Immature natural killer cell (primary cell): ENCODE measurements at regions not wholly inside any gene's neighbourhood (a gene's known extent, or its start where the extent isn't known, plus 50 kb on each side); places are given as distances from the start of the nearest gene placed in this dataset.
"Not testable (repeated sequence)": the region's sequence is repeated elsewhere in the genome, so short reads cannot be mapped to it uniquely, and the experiment has no call there.

Experiments
- DNase-seq, 3 donors: peaks; one replicate each; pipeline ENCODE4 v3.0.0; 2022; ENCODE audit warnings: mixed read lengths in 1 of 3
- H3K27ac Mint-ChIP-seq, 6 donors: one replicate each; pipeline ENCODE4 v1.8.0; 2020; ENCODE audit warnings: mixed read lengths in 6 of 6, mild to moderate bottlenecking in 5 of 6, inconsistent platforms in 4 of 6, moderate library complexity in 3 of 6
- H3K27me3 Mint-ChIP-seq, 3 donors: one replicate each; pipeline ENCODE4 v1.8.0; 2020 to 2021; ENCODE audit warnings: low read depth in 3 of 3, mild to moderate bottlenecking in 3 of 3, mixed read lengths in 3 of 3, moderate library complexity in 3 of 3, inconsistent platforms in 1 of 3
- H3K36me3 Mint-ChIP-seq, 3 donors: one replicate each; pipeline ENCODE4 v1.8.0; 2020; ENCODE audit warnings: mixed read lengths in 3 of 3, inconsistent platforms in 2 of 3, mild to moderate bottlenecking in 2 of 3
- H3K4me1 Mint-ChIP-seq, 2 donors: one replicate each; pipeline ENCODE4 v1.8.0; 2020; ENCODE audit warnings: inconsistent platforms in 2 of 2, mild to moderate bottlenecking in 2 of 2, mixed read lengths in 2 of 2, moderate library complexity in 1 of 2
- H3K4me3 Mint-ChIP-seq, 5 donors: one replicate each; pipeline ENCODE4 v1.8.0; 2020; ENCODE audit warnings: mild to moderate bottlenecking in 5 of 5, mixed read lengths in 5 of 5, inconsistent platforms in 3 of 5, moderate library complexity in 3 of 5
- H3K9me3 Mint-ChIP-seq, 6 donors: one replicate each; pipeline ENCODE4 v1.8.0; 2020; ENCODE audit warnings: mild to moderate bottlenecking in 6 of 6, mixed read lengths in 6 of 6, inconsistent platforms in 4 of 6, moderate library complexity in 3 of 6

DNA sequence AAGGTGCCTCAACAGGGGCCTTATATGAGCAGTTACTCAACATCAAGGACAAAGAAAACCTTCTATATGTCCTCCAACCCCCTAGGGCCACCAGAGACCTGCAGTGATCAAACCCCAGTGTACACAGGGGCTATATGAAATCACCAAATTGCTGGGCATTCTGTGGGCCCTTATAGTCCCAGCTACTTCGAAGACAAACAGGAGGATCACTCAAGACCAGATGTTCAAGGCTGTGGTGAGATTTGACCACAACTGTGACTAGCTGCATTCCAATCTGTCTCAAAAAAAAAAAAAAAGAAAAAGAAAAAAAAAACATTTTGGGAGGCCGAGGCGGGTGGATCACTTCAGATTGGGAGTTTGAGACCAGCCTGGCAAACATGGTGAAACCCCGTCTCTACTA, 51.0 kb upstream of the PRB2 start:
- Mint-ChIP-seq H3K9me3 (no peaks in the 10 kb centered on the region), H3K4me1 (no peaks in the 10 kb centered on the region), H3K36me3 (peaks cover 0 to 3% (median 0%) of the 10 kb centered on the region in 3 donors), H3K27me3 (peaks cover 0 to 7% (median 2%) of the 10 kb centered on the region in 3 donors), H3K27ac (no peak overlapping the region), H3K4me3 (no peak overlapping the region)
- DNase-seq = no peak

GRCh38 chr12:11457996-11458645, 62.8 kb upstream of the PRB2 start:
- peaks cover 1 to 4% (median 2%) of the 10 kb centered on the region in 3 donors for H3K27me3 Mint-ChIP-seq
- no peaks in the 10 kb centered on the region for H3K36me3 Mint-ChIP-seq
- no peak overlapping the region for H3K27ac Mint-ChIP-seq
- no peak for DNase-seq
- no peaks in the 10 kb centered on the region for H3K4me1 Mint-ChIP-seq
- H3K9me3 Mint-ChIP-seq = no peaks in the 10 kb centered on the region
- no peak overlapping the region for H3K4me3 Mint-ChIP-seq

GRCh38 chr12:11460343-11461023, 65.1 kb upstream of the PRB2 start:
- no peaks in the 10 kb centered on the region for H3K9me3 Mint-ChIP-seq

DNA sequence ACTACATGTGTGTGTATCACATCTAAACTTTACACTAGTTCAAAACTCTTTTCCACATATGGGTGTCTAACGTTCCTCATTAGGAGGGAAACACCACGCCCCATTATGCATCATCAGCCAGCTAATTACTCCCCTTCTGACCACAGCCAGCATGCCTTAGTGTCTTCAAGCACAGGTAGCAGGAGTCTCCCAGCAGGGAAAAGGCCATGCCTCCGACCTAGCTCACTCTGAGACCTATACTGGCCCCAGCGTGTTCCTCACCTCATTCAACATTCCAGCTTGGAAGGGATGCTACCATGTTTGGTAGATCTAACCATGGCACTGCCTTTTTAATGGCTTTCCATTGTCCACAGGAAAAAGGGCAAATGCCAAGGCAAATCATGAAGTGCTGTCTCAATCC, 66.1 kb upstream of the PRB2 start:
- Mint-ChIP-seq H3K4me1 (no peaks in the 10 kb centered on the region), H3K9me3 (no peaks in the 10 kb centered on the region), H3K4me3 (no peak overlapping the region), H3K36me3 (no peaks in the 10 kb centered on the region), H3K27me3 (peaks cover 1 to 6% (median 5%) of the 10 kb centered on the region in 3 donors), H3K27ac (no peak overlapping the region)
- no peak for DNase-seq

More at GRCh38 chr12:11460343-11461023, 65.1 kb upstream of the PRB2 start:
- DNase-seq = no peak
- Mint-ChIP-seq H3K4me1 (no peaks in the 10 kb centered on the region), H3K4me3 (no peak overlapping the region), H3K36me3 (no peaks in the 10 kb centered on the region), H3K27me3 (peaks cover 0 to 4% (median 1%) of the 10 kb centered on the region in 3 donors), H3K27ac (no peak overlapping the region)

DNA sequence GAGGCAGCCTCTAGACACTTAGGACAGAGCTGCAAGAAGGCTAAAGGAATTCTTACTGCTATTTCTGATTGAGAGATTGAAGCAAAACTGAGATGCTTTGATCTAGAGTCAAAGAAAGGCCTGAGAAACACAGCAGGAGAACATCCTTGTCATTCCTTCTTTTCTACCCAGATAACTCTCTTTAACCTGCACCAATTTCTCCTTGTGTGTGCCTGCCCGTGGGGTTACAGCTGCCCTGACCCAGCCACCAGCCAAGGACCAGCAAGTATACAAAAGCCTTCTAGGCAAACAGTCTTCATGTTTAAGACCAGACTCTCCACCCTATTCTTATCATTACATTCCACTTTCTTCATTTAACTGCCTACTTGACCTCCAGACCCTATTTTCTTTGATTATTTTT, 81.7 kb upstream of the PRB2 start:
- no peaks in the 10 kb centered on the region for H3K4me1 Mint-ChIP-seq
- H3K9me3 Mint-ChIP-seq = peaks cover 0 to 1% (median 0%) of the 10 kb centered on the region in 6 donors
- no peak for DNase-seq
- H3K36me3 Mint-ChIP-seq = peaks cover 0 to 4% (median 0%) of the 10 kb centered on the region in 3 donors
- H3K27me3 Mint-ChIP-seq = peaks cover 0 to 2% (median 1%) of the 10 kb centered on the region in 3 donors
- no peak overlapping the region for H3K27ac Mint-ChIP-seq
- no peak overlapping the region for H3K4me3 Mint-ChIP-seq

GRCh38 chr12:11482955-11483354, 87.6 kb upstream of the PRB2 start:
- DNase-seq = no peak
- Mint-ChIP-seq H3K9me3 (no peaks in the 10 kb centered on the region), H3K27ac (no peak overlapping the region), H3K4me1 (peaks cover 4 to 7% of the 10 kb centered on the region in 2 donors), H3K36me3 (peaks cover 0 to 4% (median 0%) of the 10 kb centered on the region in 3 donors), H3K4me3 (no peak overlapping the region), H3K27me3 (peaks cover 2 to 4% (median 3%) of the 10 kb centered on the region in 3 donors)

GRCh38 chr12:11486623-11487444, 91.5 kb upstream of the PRB2 start:
- Mint-ChIP-seq H3K36me3 (peaks cover 0 to 2% (median 0%) of the 10 kb centered on the region in 3 donors), H3K27ac (no peak overlapping the region), H3K4me3 (no peak overlapping the region), H3K4me1 (peaks cover 4 to 7% of the 10 kb centered on the region in 2 donors), H3K27me3 (peaks cover 1 to 5% (median 3%) of the 10 kb centered on the region in 3 donors), H3K9me3 (no peaks in the 10 kb centered on the region)
- peak; percentile 65 to 80 (median 76) for DNase-seq

DNA sequence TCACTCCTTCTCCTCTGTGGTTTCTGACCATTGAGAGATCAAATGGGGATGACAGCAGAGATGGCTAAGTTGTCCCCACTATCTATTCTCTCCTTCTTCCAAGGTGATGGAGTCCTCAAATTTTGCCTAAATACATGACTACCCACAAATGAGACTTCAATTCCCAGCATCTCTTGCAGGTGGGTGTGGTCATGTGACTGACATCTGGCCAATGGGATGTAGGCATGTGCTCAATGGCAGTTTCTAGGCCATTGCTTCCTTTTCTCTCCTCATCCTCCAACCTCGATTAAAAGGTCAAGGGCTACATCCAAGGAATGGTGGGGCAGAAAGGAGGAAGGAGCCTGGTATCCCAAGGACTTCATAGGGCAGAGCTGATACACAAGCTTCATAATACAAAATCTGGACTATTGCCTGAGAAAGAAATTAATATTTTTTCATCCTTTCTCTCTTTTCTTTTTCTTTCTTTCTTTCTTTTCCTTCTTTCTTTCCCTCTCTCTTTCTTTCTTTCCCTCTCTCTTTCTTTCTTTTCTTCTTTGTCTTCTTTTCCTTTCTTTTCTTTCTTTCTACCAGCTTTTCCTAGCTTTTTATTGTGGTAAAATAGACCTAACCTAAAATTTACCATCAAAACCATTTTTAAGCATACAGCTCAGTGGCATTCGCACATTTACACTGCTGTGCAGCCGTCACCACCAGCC, 100.9 kb upstream of the PRB2 start:
- H3K36me3 Mint-ChIP-seq = no peaks in the 10 kb centered on the region
- peaks cover 13 to 20% (median 17%) of the 10 kb centered on the region in 3 donors for H3K27me3 Mint-ChIP-seq
- DNase-seq = no peak
- H3K9me3 Mint-ChIP-seq = peaks cover 0 to 3% (median 0%) of the 10 kb centered on the region in 6 donors
- no peak overlapping the region for H3K4me3 Mint-ChIP-seq
- peaks cover 8 to 9% of the 10 kb centered on the region in 2 donors for H3K4me1 Mint-ChIP-seq
- H3K27ac Mint-ChIP-seq = no peak overlapping the region

DNA sequence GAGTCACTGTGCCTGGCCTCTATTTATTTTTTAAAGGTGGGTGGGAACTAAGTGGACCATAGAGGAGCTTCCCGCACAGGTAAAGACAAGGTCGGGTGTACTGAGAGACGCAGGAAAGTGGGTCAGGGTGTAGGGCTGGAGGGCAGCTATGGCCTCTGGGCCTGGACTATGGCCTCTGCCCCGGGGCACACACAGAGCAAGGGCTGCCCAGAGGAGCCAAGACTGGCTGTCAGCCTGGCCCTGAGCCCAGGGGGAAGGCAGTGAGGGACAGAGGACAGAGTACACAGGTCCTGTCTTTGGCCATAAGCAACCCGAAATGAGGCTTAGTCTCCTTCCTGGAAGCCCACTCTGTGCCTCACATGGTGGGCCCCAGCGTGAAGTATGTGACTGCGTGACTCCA, 102.1 kb upstream of the PRB2 start:
- DNase-seq = no peak
- H3K36me3 Mint-ChIP-seq = no peaks in the 10 kb centered on the region
- peaks cover 9 to 20% (median 15%) of the 10 kb centered on the region in 3 donors for H3K27me3 Mint-ChIP-seq
- H3K9me3 Mint-ChIP-seq = peaks cover 0 to 3% (median 0%) of the 10 kb centered on the region in 6 donors
- H3K4me1 Mint-ChIP-seq = peaks cover 8 to 11% of the 10 kb centered on the region in 2 donors
- no peak overlapping the region for H3K27ac Mint-ChIP-seq
- H3K4me3 Mint-ChIP-seq = no peak overlapping the region

GRCh38 chr12:11497995-11498394, 102.6 kb upstream of the PRB2 start:
- no peak for DNase-seq
- peaks cover 8 to 11% of the 10 kb centered on the region in 2 donors for H3K4me1 Mint-ChIP-seq
- H3K36me3 Mint-ChIP-seq = no peaks in the 10 kb centered on the region
- H3K4me3 Mint-ChIP-seq = no peak overlapping the region
- H3K9me3 Mint-ChIP-seq = peaks cover 0 to 3% (median 0%) of the 10 kb centered on the region in 6 donors
- peaks cover 9 to 24% (median 12%) of the 10 kb centered on the region in 3 donors for H3K27me3 Mint-ChIP-seq
- H3K27ac Mint-ChIP-seq = no peak overlapping the region

- Mint-ChIP-seq H3K4me1 (peaks cover 8 to 11% of the 10 kb centered on the region in 2 donors), H3K27me3 (peaks cover 8 to 24% (median 10%) of the 10 kb centered on the region in 3 donors)
- H3K27ac Mint-ChIP-seq, H3K36me3 Mint-ChIP-seq, H3K9me3 Mint-ChIP-seq, DNase-seq, H3K4me3 Mint-ChIP-seq: not testable (repeated sequence)
These were observed 103.2 kb upstream of the PRB2 start for GRCh38 chr12:11498574-11498973.

GRCh38 chr12:11499806-11500187, 104.4 kb upstream of the PRB2 start:
- Mint-ChIP-seq H3K9me3 (peaks cover 0 to 5% (median 0%) of the 10 kb centered on the region in 6 donors), H3K36me3 (no peaks in the 10 kb centered on the region), H3K27ac (no peak overlapping the region), H3K4me3 (no peak overlapping the region), H3K27me3 (peaks cover 7 to 25% (median 10%) of the 10 kb centered on the region in 3 donors), H3K4me1 (peaks cover 8 to 11% of the 10 kb centered on the region in 2 donors)
- DNase-seq = no peak

- Mint-ChIP-seq H3K27ac (no peak overlapping the region), H3K4me1 (peaks cover 8 to 11% of the 10 kb centered on the region in 2 donors), H3K36me3 (no peaks in the 10 kb centered on the region), H3K27me3 (peaks cover 7 to 26% (median 10%) of the 10 kb centered on the region in 3 donors), H3K9me3 (peaks cover 0 to 5% (median 0%) of the 10 kb centered on the region in 6 donors), H3K4me3 (peak overlapping the region in 1 of 5 donors; percentile 15)
- peak; percentile 72 to 78 (median 78) for DNase-seq
These were observed 105.0 kb upstream of the PRB2 start for GRCh38 chr12:11500188-11500860.
